KMS-11 (cell line): ENCODE measurements at regions not wholly inside any gene's neighbourhood (a gene's known extent, or its start where the extent isn't known, plus 50 kb on each side); places are given as distances from the start of the nearest gene placed in this dataset.

Experiments used
- H2AFZ ChIP-seq: fragments of 200-600 bp; sonication (generic); 2 replicates; pipeline ENCODE4 v1.6.1; 2016; ENCODE audit warnings: antibody characterized with exemption, mixed run types, low read depth
- H3K27ac ChIP-seq: fragments of 200-600 bp; sonication (generic); 2 replicates; pipeline ENCODE4 v1.6.1; 2016; ENCODE audit warnings: mild to moderate bottlenecking, mixed run types
- H3K27me3 ChIP-seq: fragments of 200-600 bp; sonication (generic); 2 replicates; pipeline ENCODE4 v1.6.1; 2017; ENCODE audit warnings: mild to moderate bottlenecking, low read depth, mixed run types, moderate library complexity; ENCODE audit not compliant: insufficient read depth
- H3K36me3 ChIP-seq: fragments of 200-600 bp; sonication (generic); 2 replicates; pipeline ENCODE4 v1.6.1; 2017; ENCODE audit warnings: mild to moderate bottlenecking, mixed run types; ENCODE audit not compliant: insufficient read depth
- H3K4me1 ChIP-seq: fragments of 200-600 bp; sonication (generic); 2 replicates; pipeline ENCODE4 v1.6.1; 2016; ENCODE audit warnings: mild to moderate bottlenecking, low read depth, mixed run types; ENCODE audit not compliant: poor library complexity, severe bottlenecking
- H3K4me2 ChIP-seq: fragments of 200-600 bp; sonication (generic); 2 replicates; pipeline ENCODE4 v1.7.0; 2016; ENCODE audit warnings: mild to moderate bottlenecking, mixed run types
- H3K4me3 ChIP-seq: fragments of 200-600 bp; sonication (generic); IDR thresholded peaks from 2 replicates; pipeline ENCODE4 v1.6.1; 2017; ENCODE audit warnings: low read depth, low read length, mixed read lengths; ENCODE audit not compliant: insufficient read depth
- H3K79me2 ChIP-seq: fragments of 200-600 bp; sonication (generic); 2 replicates; pipeline ENCODE4 v1.6.1; 2016; ENCODE audit warnings: low read depth, mixed run types; ENCODE audit not compliant: insufficient read depth
- H3K9ac ChIP-seq: fragments of 200-600 bp; sonication (generic); 2 replicates; pipeline ENCODE4 v1.6.1; 2016; ENCODE audit warnings: mild to moderate bottlenecking, mixed run types
- H4K20me1 ChIP-seq: fragments of 200-600 bp; sonication (generic); 2 replicates; pipeline ENCODE4 v1.6.1; 2016; ENCODE audit warnings: mild to moderate bottlenecking, mixed run types; ENCODE audit not compliant: insufficient read depth
- TF ChIP-seq, protein P1 (sequence below): fragments of 200-600 bp; sonication (generic); conservative IDR thresholded peaks from 2 replicates; pipeline ENCODE4 v1.6.1; 2017; ENCODE audit warnings: low read depth, mild to moderate bottlenecking, antibody characterized with exemption, low read length, moderate library complexity, mixed read lengths

DNA sequence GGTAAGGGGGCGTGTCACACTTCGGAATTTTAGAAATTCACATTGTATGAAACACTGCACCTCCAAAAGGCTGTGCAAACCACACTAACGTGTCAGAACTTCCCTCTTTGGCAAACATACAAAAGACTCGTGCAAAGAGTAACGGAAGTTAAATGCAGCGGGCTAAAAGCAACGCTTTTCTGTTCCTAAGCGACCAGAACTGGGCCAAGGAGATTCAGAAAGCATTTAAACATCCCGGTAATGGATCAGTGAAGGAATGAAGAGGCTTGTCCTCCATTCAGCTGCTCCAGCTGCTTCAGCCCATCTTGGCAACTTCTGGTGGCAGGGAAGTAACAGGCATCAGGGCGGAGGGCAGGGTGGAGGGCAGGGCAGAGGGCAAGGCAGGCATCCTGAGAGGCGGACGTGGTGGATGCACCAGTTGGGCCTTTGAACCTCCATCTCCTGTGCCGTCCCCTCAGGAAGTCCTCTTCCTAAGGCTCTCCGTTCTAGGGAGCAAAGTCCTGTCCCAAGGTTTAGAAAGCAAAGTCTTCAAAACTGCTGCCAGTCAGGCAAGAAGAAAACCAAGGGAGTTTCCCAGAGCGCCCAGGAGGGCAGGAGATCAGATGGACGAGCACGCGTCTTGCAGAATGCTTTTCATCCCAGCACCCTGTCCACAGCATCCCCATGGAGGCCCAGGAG lies 230.7 kb downstream of the ZNF516 start:
- Histone ChIP-seq H3K4me1 (no peaks in the 10 kb centered on the region), H3K27ac (no peak overlapping the region), H3K9ac (no peak overlapping the region), H3K4me3 (no peak overlapping the region), H3K79me2 (no peaks in the 10 kb centered on the region), H3K4me2 (no peak overlapping the region), H3K36me3 (no peaks in the 10 kb centered on the region), H4K20me1 (no peaks in the 10 kb centered on the region), H3K27me3 (no peaks in the 10 kb centered on the region), H2AFZ (no peak overlapping the region)
- TF ChIP-seq, protein P1, sequence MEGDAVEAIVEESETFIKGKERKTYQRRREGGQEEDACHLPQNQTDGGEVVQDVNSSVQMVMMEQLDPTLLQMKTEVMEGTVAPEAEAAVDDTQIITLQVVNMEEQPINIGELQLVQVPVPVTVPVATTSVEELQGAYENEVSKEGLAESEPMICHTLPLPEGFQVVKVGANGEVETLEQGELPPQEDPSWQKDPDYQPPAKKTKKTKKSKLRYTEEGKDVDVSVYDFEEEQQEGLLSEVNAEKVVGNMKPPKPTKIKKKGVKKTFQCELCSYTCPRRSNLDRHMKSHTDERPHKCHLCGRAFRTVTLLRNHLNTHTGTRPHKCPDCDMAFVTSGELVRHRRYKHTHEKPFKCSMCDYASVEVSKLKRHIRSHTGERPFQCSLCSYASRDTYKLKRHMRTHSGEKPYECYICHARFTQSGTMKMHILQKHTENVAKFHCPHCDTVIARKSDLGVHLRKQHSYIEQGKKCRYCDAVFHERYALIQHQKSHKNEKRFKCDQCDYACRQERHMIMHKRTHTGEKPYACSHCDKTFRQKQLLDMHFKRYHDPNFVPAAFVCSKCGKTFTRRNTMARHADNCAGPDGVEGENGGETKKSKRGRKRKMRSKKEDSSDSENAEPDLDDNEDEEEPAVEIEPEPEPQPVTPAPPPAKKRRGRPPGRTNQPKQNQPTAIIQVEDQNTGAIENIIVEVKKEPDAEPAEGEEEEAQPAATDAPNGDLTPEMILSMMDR = no peak

DNA sequence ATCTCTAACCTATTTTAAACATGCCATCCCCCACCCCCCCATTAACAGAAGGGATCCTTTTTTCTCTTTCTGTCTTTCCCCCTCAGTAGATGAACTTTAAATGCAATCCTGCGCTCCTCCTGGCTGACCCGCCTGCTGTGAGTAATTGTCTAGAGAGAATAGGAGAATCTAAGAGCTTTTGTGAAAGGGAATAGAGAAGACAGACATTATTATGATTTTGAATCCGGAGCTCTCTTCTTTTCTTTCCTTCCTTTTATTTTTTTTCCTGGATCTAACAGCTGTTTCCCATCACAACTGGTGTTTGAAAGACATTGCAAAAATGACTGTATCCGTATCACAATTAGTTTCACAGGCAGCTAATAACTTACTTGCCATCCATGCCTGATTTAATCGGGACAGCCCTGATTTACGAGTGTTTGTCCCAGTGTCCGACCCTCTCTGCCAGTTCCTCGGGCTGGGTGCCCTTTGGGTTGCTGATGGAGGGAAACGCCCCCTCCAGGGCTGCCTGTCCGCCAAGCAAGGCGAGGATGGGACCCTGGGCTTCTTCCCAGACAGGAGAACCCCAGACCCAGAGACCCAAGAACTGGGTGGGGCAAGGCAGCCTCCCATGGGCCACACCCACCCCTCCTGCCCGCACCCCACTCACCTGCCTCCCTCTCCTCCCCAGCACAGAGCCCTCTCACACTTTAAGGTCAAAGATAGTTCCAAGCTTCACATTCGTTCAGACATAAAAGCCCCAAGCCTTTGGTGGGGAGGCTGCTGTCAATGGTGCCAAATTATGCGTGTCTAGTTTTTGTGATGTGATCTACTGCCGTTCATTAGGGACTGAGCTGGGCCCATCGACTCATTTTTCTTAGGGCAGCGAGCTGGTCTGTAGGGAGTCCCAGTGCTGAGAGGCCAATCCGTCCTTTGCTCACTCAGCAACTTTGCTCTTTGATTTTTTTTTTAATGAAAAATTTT lies 231.7 kb downstream of the ZNF516 start:
- Histone ChIP-seq H3K27me3 (no peaks in the 10 kb centered on the region), H3K4me1 (no peaks in the 10 kb centered on the region), H3K27ac (no peak overlapping the region), H3K9ac (no peak overlapping the region), H3K4me3 (no peak overlapping the region), H3K4me2 (no peak overlapping the region), H2AFZ (no peak overlapping the region), H4K20me1 (no peaks in the 10 kb centered on the region), H3K79me2 (no peaks in the 10 kb centered on the region), H3K36me3 (no peaks in the 10 kb centered on the region)
- TF ChIP-seq, protein P1 = no peak

DNA sequence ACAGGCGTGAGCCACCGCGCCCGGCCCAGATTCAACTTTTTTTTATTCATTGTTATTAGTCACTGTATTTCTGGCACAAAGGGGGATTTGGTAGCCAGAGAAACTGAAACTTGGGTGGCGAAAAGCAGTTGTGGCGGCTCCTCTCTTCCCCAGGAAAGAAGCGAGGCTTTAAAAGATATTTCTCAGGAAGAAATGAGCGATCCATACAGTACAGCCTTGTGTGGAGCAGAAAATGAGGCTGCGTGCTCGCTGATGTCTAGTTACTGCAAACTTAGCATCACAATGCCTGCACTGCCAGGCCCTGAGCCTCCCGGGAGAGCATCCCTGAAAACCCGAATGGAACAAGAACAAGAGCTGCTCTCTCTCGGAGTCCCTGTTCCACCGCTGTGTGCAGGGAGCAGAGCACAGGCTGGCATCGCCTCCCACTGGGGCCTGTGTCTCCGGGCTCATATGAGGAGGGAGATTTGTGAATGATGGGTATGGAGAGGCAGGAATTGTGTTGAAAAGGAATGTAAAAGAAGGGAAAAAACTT lies 234.0 kb downstream of the ZNF516 start:
- Histone ChIP-seq H3K27me3 (no peaks in the 10 kb centered on the region), H3K79me2 (no peaks in the 10 kb centered on the region), H3K36me3 (no peaks in the 10 kb centered on the region), H4K20me1 (no peaks in the 10 kb centered on the region), H3K4me1 (no peaks in the 10 kb centered on the region), H3K9ac (no peak overlapping the region), H3K27ac (no peak overlapping the region), H3K4me2 (no peak overlapping the region), H3K4me3 (no peak overlapping the region), H2AFZ (no peak overlapping the region)
- TF ChIP-seq, protein P1 = no peak

DNA sequence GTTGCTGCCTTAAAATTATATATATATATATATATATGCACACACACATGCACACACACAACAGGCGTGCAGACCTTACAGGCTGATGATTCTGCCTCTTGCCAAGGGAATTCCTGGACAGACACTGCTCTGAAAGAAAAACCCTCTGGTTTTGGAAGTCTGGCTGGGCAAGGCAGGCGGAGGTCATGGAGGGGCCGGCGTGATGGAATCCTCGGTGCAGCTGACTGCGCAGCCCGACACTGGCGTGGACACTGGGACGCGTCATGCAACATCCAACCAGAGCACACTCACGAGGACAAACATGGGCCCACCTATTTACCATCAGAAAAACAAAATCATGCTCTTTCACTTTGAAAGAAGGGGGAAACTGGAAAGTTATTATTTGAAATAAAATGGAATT lies 235.3 kb downstream of the ZNF516 start:
- H3K27ac ChIP-seq = no peak overlapping the region
- no peaks in the 10 kb centered on the region for H3K4me1 ChIP-seq
- TF ChIP-seq, protein P1 = no peak
- H3K27me3 ChIP-seq = no peaks in the 10 kb centered on the region
- no peaks in the 10 kb centered on the region for H3K79me2 ChIP-seq
- H3K4me2 ChIP-seq = no peak overlapping the region
- no peaks in the 10 kb centered on the region for H4K20me1 ChIP-seq
- H3K9ac ChIP-seq = no peak overlapping the region
- H2AFZ ChIP-seq = no peak overlapping the region
- no peaks in the 10 kb centered on the region for H3K36me3 ChIP-seq
- H3K4me3 ChIP-seq = no peak overlapping the region
